Non-pigmented ciliary epithelial cell (primary cell): ENCODE measurements at regions not wholly inside any gene's neighbourhood (a gene's known extent, or its start where the extent isn't known, plus 50 kb on each side); places are given as distances from the start of the nearest gene placed in this dataset.

Source experiments
- DNase-seq: peaks from one replicate; pipeline ENCODE4 v3.0.0-alpha.2; 2010; ENCODE audit warnings: low read depth

DNA sequence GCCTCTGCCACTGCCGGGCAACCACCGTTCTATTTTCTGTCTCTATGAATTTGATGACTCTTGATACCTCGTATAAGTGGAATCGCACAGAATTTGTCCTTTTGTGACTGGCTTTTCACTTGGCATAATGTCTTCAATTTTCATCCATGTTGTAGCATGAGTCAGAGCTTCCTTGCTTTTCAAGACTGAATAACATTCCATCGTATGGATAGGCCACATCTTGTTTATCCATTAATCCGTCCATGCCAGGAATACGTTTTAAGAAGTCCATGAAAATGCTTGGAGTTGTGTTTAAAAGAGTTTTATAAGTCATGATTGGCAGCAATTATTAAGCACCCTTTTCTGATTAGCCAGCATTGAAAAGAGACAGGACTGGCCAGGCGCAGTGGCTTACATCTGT lies 53.6 kb upstream of the CLDN10 start:
- DNase-seq: no peak

DNA sequence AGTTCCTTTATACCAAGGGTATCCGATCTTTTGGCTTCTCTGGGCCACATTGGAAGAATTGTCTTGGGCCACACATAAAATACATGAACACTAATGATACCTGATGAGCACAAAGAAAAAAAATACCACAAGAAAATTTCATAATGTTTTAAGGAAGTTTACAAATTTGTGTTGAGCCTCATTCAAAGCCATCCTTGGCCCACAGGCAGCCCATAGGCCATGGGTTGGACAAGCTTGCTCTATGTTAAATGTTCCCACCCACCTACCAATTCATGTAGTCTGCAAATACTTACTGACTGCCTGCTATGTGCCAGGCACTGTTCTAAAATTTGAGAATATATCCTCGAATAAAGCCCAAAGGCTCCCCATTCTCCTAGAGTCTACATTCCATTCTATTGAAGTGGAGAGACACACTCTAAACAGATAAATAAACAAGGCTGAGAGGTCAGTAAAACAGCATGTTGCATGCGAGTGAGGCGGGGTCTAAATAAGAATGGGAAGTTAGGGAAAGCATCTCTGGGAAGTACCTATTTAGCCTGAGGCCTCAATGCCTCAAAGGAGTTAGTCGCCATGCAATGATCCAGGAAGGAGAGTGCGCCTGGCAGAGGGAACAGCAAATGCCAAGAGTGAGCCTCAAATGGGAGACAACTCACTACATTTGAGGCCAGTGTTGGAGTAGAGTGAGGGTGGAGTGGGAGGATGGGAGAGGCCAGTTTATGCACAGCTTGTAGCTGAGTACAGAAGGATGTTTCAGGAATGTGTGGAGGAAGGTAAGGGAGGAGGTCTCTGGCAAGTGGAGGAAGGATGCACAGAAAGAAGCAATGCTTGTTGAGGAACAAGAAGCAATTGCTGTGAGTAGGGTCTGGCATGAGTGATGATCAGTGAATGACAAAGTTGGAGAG lies 52.5 kb upstream of the CLDN10 start:
- no peak for DNase-seq

DNA sequence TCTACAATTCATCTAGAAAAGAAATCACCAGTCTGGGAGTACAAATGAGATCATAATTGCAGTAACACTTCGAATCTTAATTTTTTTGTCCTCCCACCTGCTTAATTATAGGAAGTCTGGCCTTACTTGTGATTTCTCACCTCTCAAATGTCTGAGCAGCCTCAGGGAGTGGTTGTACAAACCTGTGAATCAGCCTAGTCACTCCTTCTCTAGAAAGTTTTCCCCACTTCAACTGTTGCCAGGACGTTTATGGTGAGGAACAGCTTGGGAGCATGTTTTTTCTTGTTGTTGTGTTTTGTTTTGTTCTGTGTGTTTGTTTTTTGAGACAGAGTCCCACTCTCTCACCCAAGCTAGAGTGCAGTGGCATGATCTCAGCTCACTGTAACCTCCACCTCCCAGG lies 50.3 kb upstream of the CLDN10 start:
- DNase-seq: no peak
